ENCODE measurements at regions not wholly inside any gene's neighbourhood (a gene's known extent, or its start where the extent isn't known, plus 50 kb on each side); places are given as distances from the start of the nearest gene placed in this dataset.

DNA sequence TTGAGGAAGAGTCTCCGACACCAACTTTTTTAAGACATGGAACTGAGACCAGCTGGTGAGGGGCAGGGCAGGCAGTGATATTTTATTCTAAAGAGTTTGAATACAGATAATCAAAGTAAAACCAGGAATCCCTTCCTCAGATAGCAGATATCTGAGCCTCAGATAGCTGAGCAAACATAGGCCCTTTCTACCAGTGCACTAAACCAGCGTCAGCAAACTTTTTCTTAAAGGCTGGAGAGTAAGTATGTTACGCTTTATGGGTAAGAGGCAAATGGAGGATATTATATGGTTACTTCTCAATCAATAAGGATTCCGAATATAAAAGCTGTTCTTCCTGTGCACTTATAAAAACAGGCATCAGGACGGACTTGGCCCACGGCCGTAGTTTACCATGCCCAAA is 73.9 kb downstream of the WNT5A start:
- no peak for DNase-seq

DNA sequence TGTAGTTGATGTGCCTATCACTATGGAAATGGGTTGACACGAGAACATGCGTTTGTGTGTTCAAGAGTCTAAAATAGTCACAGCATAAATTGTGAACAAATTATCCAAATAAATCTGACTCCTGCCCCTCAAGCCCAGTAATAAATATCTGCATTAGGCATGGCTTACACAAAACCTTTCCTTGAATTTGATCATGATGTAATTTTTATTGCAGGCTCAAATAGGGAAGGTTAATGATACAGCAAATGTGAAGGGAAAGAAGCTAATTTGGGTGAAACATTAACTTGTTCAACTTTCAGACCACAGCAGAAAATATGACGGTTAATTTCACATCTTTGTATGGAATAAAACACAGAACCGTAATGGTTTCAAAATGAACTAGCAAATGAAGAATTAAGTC is 74.6 kb downstream of the WNT5A start:
- no peak for DNase-seq

DNA sequence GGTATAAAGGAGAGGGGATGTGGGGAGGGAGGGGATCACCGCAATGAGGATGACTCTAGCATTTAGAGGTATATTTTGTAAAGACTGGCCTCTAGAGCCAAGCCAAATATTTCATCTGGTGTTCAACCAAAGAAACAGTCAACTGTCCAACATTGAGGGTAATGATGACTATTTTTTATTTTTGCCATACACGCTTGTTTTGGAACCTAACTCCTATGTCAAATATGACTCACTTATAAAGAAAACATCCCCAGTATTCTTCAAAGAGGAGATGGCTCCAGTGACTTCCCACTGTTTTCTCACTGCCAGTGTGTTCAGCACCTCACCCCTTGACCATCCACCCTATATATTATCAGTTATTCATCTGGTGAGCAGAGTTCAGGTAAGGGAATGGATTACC is 77.3 kb downstream of the WNT5A start:
- no peak for DNase-seq

DNA sequence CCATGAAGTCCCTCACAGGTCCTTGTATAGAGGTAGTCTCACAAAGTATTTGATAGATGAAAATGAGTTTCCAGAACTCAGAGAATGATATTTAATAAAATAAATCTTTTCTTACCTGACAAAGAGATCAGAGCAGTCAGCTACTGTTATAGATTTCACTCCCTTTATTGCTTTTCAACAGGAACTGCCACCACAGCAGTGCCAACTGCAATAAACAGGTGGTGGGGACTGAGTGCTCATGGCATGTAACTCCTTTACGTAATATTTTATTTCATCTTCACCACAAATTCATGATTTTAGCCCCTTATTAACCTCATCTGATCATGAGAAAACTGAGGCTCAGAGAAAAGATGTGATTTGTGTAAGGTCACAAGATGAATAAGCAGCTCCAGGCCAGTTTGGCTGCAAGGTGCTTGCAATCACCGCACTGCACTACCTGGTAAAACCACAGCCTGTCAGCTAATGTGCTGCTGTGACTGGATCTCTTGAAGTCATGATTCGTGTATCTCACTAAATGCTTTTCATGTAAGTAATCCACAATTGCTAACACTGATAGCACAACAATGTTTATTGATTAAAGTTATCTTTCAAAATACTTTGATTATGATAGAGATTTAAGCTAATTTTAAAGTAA is 78.8 kb downstream of the WNT5A start:
- DNase-seq: no peak

DNA sequence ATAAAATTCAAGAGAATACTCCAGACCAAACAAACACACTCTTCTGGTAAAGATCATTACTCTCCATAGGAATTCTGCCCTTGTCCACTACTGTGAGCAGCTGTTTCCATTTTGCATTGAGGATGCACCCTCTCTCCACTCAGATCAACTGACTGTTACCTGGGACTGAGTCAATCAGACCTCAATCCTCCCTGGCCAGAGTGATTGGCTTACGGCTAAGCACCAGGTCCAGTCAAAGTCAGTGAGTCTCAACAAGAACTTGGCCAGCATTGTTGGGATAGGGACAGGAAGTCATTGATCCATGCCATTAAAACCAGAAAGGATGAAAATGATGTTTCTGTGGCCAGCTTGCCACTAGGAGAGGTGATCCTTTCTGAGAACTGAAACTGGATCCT is 79.7 kb downstream of the WNT5A start:
- no peak for DNase-seq

DNA sequence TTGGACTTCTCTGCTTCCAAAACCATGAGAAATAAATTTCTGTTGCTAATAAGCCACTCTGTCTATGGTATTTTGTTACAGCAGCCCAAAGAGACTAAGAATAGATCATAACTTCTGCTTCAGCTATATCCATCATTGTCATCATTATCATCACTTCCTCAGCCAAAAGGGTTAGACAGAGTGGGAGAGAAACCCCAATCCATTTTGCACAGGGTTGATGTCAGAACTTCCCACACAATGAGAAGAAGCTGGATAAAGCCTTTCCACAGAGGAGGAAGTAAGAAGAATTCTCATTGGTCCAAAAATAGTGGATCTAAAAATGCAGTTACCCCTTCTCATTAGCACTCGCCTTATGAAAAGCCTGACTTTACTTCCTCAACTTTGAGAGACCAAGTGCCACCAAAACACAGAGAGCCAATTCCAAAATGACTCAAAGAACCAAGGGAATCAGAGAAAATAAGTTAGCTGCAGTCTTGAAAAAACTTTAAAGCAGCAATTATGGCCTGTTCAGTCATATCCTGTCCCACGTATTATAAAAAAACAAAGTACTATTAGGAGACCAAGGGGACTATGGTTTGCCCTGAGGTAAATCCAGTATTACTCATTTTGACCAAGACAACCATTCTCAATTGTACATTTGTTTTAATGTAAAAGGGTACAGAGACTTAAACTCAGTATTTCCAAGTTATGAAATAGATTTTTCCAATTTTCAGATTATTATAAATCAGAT is 80.2 kb downstream of the WNT5A start:
- DNase-seq: no peak

DNA sequence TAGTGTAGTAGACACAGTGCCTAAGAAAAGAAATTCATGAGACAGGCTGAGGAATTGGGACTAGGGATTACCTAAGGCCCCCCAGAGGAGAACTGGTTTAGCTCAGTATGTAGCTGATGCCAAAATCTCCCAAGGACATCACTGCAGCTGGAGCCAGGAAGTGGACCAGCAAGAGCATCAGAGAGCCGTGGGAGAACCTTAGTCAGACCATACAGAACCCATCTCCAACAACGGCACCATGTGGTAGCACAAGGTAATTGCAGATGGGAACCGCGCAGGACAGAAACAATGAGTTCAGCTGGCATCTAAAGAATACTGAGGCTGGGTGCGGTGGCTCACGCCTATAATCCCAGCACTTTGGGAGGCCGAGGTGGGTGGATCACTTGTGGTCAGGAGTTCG is 81.7 kb downstream of the WNT5A start:
- DNase-seq: no peak

DNA sequence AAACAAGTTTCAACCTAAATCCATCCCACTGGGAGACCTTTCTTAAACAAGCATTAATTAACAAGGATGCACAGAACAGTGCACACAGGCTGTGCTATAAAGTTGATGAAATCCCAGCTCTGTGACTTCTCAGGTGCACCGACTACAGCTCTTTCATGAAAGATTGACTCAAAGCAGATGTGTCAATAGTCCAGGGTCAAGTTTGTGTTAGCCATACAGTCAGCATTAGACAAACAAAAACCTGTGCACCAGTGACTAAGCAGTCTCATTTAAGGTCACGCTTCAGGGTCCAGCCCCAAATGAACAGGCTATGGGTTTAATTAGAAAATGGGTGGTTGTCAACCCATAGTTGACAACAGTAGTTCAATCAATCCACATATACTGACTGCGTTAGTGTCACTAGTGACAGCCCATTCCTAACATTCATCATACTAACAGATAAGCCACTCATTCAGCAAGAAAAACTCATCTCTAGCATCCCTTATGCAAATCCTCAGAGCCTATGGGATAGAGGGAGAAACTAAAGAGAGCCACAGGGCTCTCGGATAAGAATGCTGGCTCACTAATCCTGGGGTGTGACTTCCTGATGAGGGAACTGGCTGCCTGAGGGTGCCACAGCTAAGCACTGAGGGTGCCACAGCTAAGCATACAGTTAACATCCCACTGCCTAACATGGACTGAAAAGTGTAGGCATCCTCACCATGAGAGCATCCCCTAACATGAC is 84.1 kb downstream of the WNT5A start:
- no peak for DNase-seq

DNA sequence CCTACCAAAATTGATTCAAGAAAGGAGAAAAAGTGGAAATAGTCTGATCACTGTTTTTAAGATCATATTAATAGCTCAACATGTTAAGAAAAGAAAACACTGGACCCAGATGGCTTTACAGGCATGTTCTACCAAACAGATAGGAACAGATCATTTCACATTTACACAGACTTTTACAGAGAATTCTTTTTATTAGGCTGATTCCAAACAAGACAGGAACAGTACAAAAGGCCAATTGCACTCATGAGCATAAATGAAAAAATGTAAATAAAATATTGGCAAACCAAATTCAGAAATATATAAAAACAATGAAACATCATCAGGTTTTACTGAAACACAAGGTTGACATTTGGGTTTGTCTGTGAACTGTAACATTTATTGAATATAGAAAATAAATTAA is 106.5 kb downstream of the WNT5A start:
- DNase-seq: no peak

DNA sequence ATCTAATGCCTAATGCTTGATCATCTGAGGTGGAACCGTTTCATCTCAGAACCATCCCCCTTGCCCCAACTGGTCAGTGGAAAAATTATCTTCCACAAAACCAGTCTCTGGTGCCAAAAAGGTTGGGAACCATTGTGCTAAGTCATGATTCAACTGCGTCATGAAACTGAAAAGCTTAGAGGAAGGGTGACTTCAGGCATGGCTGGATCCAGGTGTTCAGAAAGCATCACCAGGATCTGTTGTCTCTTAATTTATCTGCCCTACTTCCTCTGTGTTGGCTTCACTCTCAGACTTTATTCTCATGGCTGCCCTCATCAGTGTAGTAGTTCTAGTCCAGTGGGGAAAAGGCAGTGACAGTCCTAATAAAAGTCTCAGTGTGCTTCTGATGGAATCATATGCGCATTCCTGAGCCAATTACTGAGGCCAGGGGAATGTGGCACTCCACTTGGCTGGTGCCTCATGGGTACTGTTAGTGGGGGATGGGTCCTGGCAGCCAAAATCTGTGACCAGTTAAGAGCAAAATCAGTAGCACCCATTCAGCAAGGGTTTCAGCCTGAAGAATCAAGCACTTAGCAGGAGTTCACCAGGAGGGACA is 110.3 kb downstream of the WNT5A start:
- no peak for DNase-seq

DNA sequence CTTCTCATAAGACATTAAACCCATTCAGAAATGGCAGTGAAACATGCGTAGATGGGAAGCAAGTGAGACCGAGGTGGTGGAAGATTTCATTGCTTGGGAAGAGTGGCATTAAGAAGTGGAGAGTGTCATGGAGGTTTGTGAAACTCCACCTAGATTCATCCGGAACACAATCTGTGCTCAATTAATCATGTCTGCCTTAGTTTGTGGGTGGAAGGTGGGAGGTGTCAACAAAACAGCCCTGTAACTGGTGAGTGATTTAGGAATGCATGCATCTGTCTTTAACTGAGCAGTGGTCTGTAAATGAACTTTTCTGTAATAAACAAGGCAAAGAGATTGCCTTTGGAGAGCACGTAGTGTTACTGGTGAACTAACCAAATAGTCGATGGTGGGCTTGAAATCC is 113.7 kb downstream of the WNT5A start:
- DNase-seq: no peak

DNA sequence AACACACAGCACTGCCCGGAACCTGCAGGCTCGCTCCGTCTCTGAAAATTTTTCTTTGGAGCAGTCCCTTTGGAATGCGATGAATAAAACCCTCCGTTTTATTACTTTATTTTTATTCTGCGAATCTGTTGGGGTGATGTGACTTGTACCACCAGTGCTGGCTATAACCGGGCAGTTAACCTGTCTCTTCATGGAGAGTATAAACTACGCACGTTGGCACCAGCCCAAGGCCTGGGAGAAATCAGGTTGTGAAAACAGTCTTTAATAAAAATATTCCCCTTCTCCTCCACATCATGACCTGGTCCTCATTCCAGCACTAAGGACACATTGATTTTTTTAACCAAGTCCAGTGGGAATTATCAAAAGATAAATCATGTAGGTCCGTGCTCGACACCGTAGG is 116.8 kb downstream of the WNT5A start:
- no peak for DNase-seq

DNA sequence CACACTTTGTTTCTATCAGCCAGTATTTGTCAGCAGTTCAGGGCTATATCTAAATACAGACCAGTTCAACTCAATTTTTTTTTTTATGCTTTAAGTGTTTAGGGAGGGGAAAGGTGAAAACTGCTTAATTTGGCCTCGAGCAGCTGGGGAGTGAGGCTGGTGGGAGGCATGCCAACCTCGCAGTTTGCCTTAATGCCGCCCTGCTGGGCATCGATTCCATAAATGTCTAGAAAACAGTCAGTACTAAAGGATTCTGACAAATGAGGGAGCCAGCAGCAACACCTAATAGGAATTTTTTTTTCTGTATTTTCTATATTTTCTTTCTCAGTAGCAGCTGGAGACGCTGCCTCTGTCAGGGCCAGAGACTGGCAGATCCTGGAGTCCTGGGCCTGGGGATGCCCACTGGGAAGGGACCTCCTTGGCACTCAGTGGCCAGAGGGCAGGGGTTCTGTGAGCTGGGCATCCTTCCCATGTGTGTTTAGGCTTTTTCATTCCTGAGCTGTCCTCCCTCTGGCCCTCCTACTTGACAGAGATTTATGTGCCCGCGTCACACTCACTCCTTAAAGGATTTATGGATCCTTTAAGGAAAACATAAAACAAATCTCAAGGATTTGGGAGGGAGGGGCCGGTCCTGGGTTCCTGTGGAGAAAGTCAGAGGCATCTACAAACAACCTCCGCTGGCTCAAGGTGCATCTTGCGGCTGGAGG is 117.8 kb downstream of the WNT5A start:
- peak; percentile 32 for DNase-seq

DNA sequence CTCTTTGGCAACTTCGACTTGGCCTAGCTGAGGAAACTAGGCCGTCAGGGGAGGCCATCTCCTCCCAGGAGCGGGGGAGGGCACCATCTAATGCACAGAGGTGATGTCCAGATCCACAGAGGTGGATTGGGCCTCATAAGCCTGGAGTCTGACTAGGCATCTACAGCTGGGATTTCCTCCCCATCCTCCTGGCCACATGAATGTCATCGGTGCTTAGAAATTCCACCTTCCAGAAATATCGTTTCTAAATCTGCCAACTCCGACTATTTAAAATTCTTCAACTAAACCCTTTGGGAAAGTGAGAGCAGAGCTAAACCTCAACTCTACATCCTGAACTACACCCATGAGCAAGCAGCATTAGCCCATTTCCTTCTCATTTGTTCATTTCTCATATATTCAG is 118.7 kb downstream of the WNT5A start:
- no peak for DNase-seq

DNA sequence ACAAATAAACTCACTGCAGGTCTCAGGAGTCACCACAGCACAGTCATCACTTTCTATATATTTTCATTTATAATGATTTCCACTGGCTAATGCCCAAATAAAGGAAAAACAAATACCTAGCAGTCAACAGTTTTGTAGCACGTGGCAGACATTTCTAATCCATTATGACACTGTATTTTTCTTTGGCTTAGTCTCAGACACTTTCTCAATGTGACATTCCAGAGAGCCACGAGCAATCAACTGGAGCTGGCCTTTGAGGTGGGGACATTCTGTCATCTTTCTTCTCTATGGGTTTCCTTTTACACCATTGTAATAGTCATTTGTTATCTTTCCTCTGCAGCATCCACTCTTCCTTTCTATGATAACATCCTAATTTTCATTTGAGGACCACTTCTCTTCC is 119.7 kb downstream of the WNT5A start:
- no peak for DNase-seq

DNA sequence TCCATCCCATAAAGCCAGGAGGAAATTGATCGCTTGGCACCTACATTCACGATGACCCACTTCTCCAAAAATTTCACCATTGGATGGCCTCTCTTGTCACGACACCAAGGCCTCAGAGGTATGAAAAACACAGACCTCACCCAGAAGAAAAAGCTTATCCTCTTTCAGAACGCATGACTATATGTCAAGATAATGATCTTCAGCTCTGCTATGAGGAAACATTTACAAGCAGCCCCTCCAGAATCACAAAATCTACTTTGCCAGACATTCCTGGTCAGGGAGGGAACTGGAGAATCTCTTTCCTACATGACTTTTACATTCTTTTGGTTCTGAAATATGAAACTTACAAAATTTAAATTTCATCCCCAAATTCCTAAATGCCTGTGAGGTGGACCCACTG is 122.7 kb downstream of the WNT5A start:
- DNase-seq: no peak

DNA sequence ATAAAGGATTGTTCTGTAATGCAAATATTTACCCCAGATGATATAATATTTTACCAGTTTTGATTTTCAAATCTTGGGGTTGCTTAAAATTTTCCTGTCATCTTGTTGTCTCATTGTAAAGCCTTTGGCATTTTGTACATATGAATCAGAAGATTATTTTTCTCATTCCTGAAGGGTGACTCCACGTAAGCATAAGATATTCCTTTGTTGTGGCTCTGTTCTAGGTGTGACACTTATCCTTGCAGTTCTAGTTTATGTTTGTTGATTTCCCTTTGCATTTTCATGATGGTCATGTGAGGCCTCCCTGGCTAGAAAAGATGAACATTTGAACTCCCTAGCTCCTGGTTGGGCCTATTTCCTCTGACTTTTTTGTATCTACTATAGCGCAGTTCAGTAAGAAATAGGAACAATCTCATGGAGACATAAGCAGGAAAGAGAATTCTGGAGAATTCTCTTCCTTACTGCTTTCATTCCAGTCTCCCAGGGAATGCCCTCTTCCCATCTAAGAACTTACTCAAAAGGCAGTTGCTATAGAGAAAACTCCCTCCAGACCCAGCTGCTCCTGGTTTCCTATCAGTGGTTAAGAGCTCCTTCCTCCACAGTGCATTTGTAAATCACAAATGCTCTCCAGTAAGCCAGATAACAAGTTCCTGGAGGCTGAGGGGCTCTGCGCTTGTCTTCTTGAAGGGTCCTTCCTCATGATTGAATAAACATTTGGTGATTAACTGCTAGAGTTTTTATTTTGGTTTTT is 124.7 kb downstream of the WNT5A start:
- DNase-seq: no peak

DNA sequence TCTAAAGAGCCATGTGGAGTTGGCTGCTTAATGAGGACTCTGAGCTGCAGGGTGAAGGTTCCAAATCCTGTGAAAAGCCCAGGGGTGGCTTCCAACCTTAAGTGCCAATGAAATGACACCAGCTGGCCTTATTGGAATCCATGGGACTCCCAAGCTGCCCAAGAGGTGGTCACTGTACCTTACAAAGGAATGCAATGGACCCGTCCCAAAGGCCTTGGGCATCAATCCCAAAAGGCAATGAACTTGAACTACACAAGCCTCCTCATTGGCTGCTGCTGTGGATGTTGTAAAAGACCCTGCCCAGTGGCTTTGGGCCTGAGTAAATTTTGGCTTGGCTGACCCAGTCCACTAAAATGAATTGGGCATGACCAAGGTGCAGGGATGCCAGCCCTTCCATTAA is 129.3 kb downstream of the WNT5A start:
- no peak for DNase-seq

DNA sequence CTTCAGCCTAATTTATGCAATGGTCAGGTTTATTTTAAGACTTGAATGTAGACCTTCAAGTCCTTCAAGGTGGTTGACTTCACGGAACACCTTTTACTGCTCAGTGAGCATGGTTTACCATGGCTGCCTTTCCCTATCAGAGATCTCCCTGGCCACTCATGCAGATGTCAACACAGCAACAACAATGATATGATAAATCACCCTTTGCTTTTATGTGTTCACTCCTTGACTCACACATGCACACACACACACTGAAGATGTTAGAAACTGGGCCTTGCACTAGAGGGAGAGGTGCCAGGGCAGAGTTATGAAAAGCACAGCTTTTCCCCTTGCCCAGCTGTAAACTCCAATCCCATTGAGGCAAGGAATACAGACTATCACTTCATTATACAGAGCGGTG is 134.4 kb downstream of the WNT5A start:
- DNase-seq: no peak

DNA sequence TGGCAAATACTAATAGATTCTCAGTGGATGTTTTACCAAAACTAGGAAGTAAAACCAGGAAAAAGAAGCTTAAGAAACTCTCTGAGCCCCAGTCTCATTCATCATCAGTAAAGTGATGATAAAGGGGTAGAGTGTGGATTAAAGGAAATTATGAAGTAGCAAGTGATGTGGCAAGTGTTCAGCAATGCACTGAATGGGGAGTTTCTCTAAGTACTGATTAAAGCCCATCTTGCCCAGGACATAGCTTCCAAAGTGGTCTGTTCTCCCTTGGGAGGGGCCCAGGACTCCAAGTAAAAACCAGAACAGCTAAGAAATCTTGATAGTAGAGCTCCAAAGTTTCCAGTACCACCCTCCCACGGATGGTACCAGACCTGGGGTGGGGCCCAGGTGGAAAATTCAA is 137.3 kb downstream of the WNT5A start:
- no peak for DNase-seq

DNA sequence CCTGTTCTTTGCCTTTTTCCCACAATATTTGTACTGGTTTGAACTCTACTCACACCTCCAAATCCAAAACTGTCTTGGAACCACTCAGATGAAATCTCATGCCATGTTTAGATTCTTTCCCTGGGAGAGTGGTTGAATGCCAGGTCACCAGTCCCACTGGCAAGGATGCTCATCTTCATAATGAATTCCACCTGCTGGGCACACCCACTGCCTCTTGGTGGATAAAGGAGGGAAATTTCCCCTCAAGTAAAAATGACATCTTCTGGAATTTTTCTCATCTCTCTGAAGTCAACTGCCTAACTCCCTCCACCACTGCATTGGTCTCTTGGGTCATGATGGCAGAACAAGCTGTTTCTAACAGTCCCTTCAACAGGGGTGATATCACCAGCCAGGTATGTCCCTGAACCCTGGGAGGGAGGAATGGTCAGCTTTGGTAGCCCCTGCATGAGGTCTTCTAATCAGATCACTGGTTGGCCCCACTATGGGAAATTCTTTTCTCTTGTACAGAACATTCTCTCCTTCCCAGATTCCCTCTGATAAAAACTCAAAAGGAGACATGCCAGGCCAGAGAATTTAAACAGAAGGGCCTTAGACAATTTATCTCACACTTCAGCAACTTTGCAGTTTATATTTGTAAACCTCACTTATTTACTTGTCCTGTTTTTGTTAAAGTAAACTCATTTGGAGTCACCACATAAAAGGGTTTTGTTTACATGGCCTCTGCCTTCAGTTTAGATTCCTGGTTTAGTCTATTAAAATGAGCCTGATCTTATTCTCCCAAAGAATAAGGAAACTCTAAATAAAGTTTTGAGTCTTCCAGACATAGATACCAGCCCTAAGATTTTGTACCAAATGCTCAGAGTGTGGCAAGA is 143.4 kb downstream of the WNT5A start:
- no peak for DNase-seq
